Mesenchymal stem cell (in vitro differentiated cells and primary cell): ENCODE measurements at regions not wholly inside any gene's neighbourhood (a gene's known extent, or its start where the extent isn't known, plus 50 kb on each side); places are given as distances from the start of the nearest gene placed in this dataset.

Experiments used
- DNase-seq: peaks from one replicate; pipeline ENCODE4 v3.0.0-alpha.2; 2013
- H2AFZ ChIP-seq: one replicate; pipeline ENCODE4 v1.6.1; 2013; ENCODE audit warnings: low read depth, mild to moderate bottlenecking, control low read depth, inconsistent platforms, low read length, moderate library complexity
- H2AK5ac ChIP-seq: 2 replicates; pipeline ENCODE4 v1.6.1; 2013; ENCODE audit warnings: low read length, moderate library complexity, mild to moderate bottlenecking, inconsistent platforms; ENCODE audit not compliant: severe bottlenecking
- H2BK120ac ChIP-seq: one replicate; pipeline ENCODE4 v1.6.1; 2013; ENCODE audit warnings: low read depth, mild to moderate bottlenecking, inconsistent platforms, low read length, moderate library complexity
- H2BK12ac ChIP-seq, 2 experiments: one replicate each; pipeline ENCODE4 v1.6.1; 2013; ENCODE audit warnings: inconsistent platforms in 2 of 2, low read length in 2 of 2, mild to moderate bottlenecking in 2 of 2, moderate library complexity in 2 of 2, control low read depth in 1 of 2
- H2BK15ac ChIP-seq: one replicate; pipeline ENCODE4 v1.6.1; 2013; ENCODE audit warnings: mild to moderate bottlenecking, low read depth, inconsistent platforms; ENCODE audit not compliant: poor library complexity, severe bottlenecking
- H2BK5ac ChIP-seq: 2 replicates; pipeline ENCODE4 v1.6.1; 2013; ENCODE audit warnings: low read depth, mild to moderate bottlenecking, low read length, control low read depth, inconsistent platforms; ENCODE audit not compliant: poor library complexity, severe bottlenecking
- H3K14ac ChIP-seq, 2 experiments: one replicate each; pipeline ENCODE4 v1.6.1; 2013; ENCODE audit warnings: inconsistent platforms in 2 of 2, low read length in 2 of 2, control low read depth in 1 of 2, mild to moderate bottlenecking in 1 of 2, moderate library complexity in 1 of 2
- H3K18ac ChIP-seq, 2 experiments: one replicate each; pipeline ENCODE4 v1.6.1; 2013; ENCODE audit warnings: inconsistent platforms in 2 of 2, low read length in 2 of 2, control low read depth in 1 of 2, low read depth in 1 of 2, mild to moderate bottlenecking in 1 of 2
- H3K23ac ChIP-seq, 2 experiments: one replicate each; pipeline ENCODE4 v1.6.1; 2013; ENCODE audit warnings: inconsistent platforms in 2 of 2, low read length in 2 of 2, mild to moderate bottlenecking in 2 of 2, moderate library complexity in 2 of 2, control low read depth in 1 of 2
- H3K27ac ChIP-seq: 2 replicates; pipeline ENCODE4 v1.5.1; 2013; ENCODE audit warnings: mild to moderate bottlenecking, moderate library complexity, low read length, control low read depth, inconsistent platforms; ENCODE audit not compliant: poor library complexity, severe bottlenecking
- H3K27me3 ChIP-seq, 2 experiments: 2 replicates each; pipeline versions ENCODE4 v1.6.1 to v1.7.0; 2013; ENCODE audit warnings: low read length in 2 of 2, mild to moderate bottlenecking in 2 of 2, moderate library complexity in 2 of 2, control low read depth in 1 of 2, inconsistent platforms in 1 of 2; ENCODE audit not compliant: control insufficient read depth in 1 of 2, insufficient read depth in 1 of 2
- H3K36me3 ChIP-seq, 2 experiments: 2 replicates each; pipeline versions ENCODE4 v1.6.1 to v1.7.0; 2013; ENCODE audit warnings: low read length in 2 of 2, control low read depth in 1 of 2, inconsistent platforms in 1 of 2, low read depth in 1 of 2, mild to moderate bottlenecking in 1 of 2; ENCODE audit not compliant: insufficient read depth in 2 of 2, control insufficient read depth in 1 of 2
- H3K4ac ChIP-seq, 2 experiments: one replicate each; pipeline ENCODE4 v1.6.1; 2013; ENCODE audit warnings: inconsistent platforms in 2 of 2, low read length in 2 of 2, mild to moderate bottlenecking in 2 of 2, moderate library complexity in 2 of 2, control low read depth in 1 of 2, low read depth in 1 of 2
- H3K4me1 ChIP-seq: 2 replicates; pipeline ENCODE4 v1.6.1; 2013; ENCODE audit warnings: low read depth, low read length, control low read depth; ENCODE audit not compliant: control insufficient read depth, insufficient read depth
- H3K4me2 ChIP-seq: 2 replicates; pipeline ENCODE4 v1.6.1; 2013; ENCODE audit warnings: low read length, mild to moderate bottlenecking, inconsistent platforms; ENCODE audit not compliant: poor library complexity, severe bottlenecking
- H3K4me3 ChIP-seq, 2 experiments: 2 replicates each; pipeline versions ENCODE4 v1.5.1 to v1.7.0; 2013; ENCODE audit warnings: low read length in 2 of 2, mild to moderate bottlenecking in 2 of 2, control low read depth in 1 of 2, low read depth in 1 of 2; ENCODE audit not compliant: insufficient read depth in 1 of 2
- H3K79me1 ChIP-seq: replicated peaks from 2 replicates; pipeline ENCODE4 v1.6.1; 2013; ENCODE audit warnings: mild to moderate bottlenecking, control low read depth, low read length, inconsistent platforms; ENCODE audit not compliant: poor library complexity, severe bottlenecking
- H3K9ac ChIP-seq: 2 replicates; pipeline ENCODE4 v1.7.0; 2013; ENCODE audit warnings: mild to moderate bottlenecking, low read length, moderate library complexity
- H3K9me3 ChIP-seq: 2 replicates; pipeline ENCODE4 v1.7.0; 2013; ENCODE audit warnings: mild to moderate bottlenecking, low read length; ENCODE audit not compliant: control insufficient read depth
- H4K8ac ChIP-seq: one replicate; pipeline ENCODE4 v1.6.1; 2013; ENCODE audit warnings: inconsistent platforms, mild to moderate bottlenecking, low read length, moderate library complexity
- H4K91ac ChIP-seq: one replicate; pipeline ENCODE4 v1.6.1; 2013; ENCODE audit warnings: mild to moderate bottlenecking, low read length, inconsistent platforms
- WGBS: methylation state at CpG from one replicate; pipeline ENCODE4 v1.1.7; 2013; ENCODE audit warnings: mixed read lengths; 5-methylcytosine and 5-hydroxymethylcytosine counted together

DNA sequence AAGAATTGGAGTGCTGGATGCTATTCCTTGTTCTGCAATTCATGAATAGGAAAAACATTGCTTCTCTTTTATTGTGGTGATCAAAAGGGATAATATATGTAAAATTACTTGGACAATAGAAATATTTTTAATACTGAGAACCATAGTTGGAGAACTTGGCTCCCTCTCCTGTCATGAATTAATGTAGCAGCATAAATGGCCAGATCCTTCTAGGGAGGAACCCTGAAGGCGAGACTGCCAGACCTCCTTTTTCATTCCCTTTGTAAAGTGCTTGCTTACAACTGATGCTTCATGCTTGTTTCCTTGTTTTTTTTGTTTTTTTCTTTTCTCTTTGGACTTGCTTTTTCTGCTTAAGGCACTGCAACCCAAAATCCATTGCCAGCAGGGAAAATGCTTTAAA, 233.6 kb downstream of the SH2D4B start:
- H3K9me3 ChIP-seq: no peaks in the 10 kb centered on the region
- H3K18ac ChIP-seq: no peak overlapping the region
- no peak overlapping the region for H3K27ac ChIP-seq
- H3K14ac ChIP-seq: no peak overlapping the region
- no peak overlapping the region for H2BK12ac ChIP-seq
- H3K36me3 ChIP-seq: no peaks in the 10 kb centered on the region
- H4K91ac ChIP-seq: no peak overlapping the region
- DNase-seq: no peak
- H2BK5ac ChIP-seq: no peak overlapping the region
- H3K27me3 ChIP-seq: no peaks in the 10 kb centered on the region
- H2AK5ac ChIP-seq: no peak overlapping the region
- H3K4me3 ChIP-seq: no peak overlapping the region
- 55% methylated on average over 1 of the region's 1 CpG for WGBS
- no peak overlapping the region for H3K23ac ChIP-seq
- H3K9ac ChIP-seq: no peak overlapping the region
- no peak overlapping the region for H4K8ac ChIP-seq
- no peak overlapping the region for H2BK120ac ChIP-seq
- H2BK15ac ChIP-seq: no peak overlapping the region
- no peak overlapping the region for H2AFZ ChIP-seq
- H3K4ac ChIP-seq: no peak overlapping the region
- H3K4me1 ChIP-seq: no peaks in the 10 kb centered on the region
- H3K4me2 ChIP-seq: no peak overlapping the region
- H3K79me1 ChIP-seq: no peaks in the 10 kb centered on the region

DNA sequence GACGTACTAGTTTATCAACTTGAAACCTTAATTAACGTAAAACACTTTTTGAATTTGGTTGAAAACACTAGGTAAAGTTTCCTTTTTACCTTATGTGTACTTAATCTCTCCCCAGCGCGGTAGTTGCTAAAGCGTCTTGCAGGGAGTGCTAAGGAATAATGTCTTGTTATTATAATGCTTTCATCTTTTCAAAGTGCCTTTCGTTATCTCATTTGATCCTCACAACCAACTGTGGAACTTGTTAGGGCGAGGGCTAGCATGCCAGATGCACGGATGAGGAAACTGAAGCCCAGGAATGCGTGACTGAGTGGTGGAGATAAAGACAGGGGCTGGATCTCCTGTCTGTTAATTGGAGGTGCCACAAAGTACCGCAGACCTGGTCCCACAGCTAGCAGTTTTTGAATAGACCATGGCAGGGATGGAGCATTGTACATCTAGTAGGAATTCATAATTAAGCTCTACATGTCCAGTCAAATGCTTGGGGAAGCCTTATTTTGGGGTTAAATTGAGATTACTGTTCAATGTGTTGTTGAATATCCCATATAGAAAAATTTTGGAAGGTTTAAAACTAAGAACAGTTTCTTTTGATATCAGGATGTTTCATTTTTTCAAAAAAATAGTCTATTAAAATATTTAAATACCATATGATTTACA, 234.3 kb downstream of the SH2D4B start:
- Histone ChIP-seq H3K9me3 (no peaks in the 10 kb centered on the region), H2AFZ (no peak overlapping the region), H3K14ac (no peak overlapping the region), H3K23ac (no peak overlapping the region), H2BK12ac (no peak overlapping the region), H4K8ac (no peak overlapping the region), H3K36me3 (no peaks in the 10 kb centered on the region), H3K4me2 (no peak overlapping the region), H2BK120ac (no peak overlapping the region), H3K79me1 (no peaks in the 10 kb centered on the region), H2AK5ac (no peak overlapping the region), H3K4ac (no peak overlapping the region), H3K4me1 (no peaks in the 10 kb centered on the region), H3K9ac (no peak overlapping the region), H4K91ac (no peak overlapping the region), H3K4me3 (no peak overlapping the region), H2BK5ac (no peak overlapping the region), H3K27ac (no peak overlapping the region), H3K18ac (no peak overlapping the region), H3K27me3 (no peaks in the 10 kb centered on the region), H2BK15ac (no peak overlapping the region)
- DNase-seq: no peak
- WGBS: 44% methylated on average over 5 of the region's 10 CpGs

DNA sequence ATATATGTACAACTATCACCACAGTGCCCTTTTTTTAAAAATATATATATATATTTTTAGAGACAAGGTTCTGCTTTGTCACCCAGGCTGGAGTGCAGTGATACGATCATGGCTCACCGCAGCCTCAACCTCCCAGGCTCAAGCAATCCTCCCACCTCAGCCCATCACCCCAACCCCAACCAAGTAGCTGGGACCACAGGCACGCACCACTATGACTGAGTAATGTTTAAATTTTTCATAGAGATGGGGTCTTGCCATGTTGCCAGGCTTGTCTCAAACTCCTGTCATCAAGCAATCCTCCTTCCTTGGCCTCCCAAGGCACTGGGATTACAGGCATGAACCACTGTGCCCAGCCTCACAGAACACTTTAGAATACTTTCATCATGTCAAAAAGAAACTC, 234.9 kb downstream of the SH2D4B start:
- Histone ChIP-seq H3K4ac (no peak overlapping the region), H3K4me3 (no peak overlapping the region), H3K36me3 (no peaks in the 10 kb centered on the region), H2AFZ (no peak overlapping the region), H3K27me3 (no peaks in the 10 kb centered on the region), H2BK120ac (no peak overlapping the region), H3K27ac (no peak overlapping the region), H3K79me1 (no peaks in the 10 kb centered on the region), H3K9me3 (no peaks in the 10 kb centered on the region), H2AK5ac (no peak overlapping the region), H2BK5ac (no peak overlapping the region), H3K14ac (no peak overlapping the region), H3K4me2 (no peak overlapping the region), H3K4me1 (no peaks in the 10 kb centered on the region), H3K18ac (no peak overlapping the region), H2BK15ac (no peak overlapping the region), H3K23ac (no peak overlapping the region), H2BK12ac (no peak overlapping the region), H4K8ac (no peak overlapping the region), H3K9ac (no peak overlapping the region), H4K91ac (no peak overlapping the region)
- WGBS: 89% methylated on average over 3 of the region's 3 CpGs
- no peak for DNase-seq

DNA sequence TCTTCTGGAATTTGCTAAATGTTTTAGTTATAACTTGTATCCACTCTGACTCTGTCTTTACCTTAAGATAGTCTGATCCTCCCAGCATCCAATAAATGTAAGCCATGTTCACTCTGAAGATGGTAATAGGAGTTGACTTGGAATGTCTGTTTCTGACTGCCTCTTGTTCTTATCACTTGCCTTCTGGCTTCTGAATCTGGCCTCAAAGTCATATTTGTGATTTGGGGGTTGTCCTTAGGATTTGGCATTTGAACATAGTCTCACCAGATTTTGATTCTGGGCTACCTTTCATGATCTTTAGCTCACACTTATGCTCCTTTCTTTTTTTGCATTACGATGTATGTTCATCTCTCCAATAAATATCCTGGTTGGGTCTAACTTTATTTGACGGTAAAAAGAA, 247.0 kb downstream of the SH2D4B start:
- H3K79me1 ChIP-seq: no peaks in the 10 kb centered on the region
- H3K36me3 ChIP-seq: no peaks in the 10 kb centered on the region
- no peak overlapping the region for H3K27ac ChIP-seq
- H4K8ac ChIP-seq: no peak overlapping the region
- H2BK12ac ChIP-seq: no peak overlapping the region
- no peak overlapping the region for H2AK5ac ChIP-seq
- no peak overlapping the region for H3K23ac ChIP-seq
- H2BK5ac ChIP-seq: no peak overlapping the region
- H3K18ac ChIP-seq: no peak overlapping the region
- H3K4me1 ChIP-seq: no peaks in the 10 kb centered on the region
- H3K9ac ChIP-seq: no peak overlapping the region
- H3K4me3 ChIP-seq: no peak overlapping the region
- no peak overlapping the region for H3K14ac ChIP-seq
- H3K4ac ChIP-seq: no peak overlapping the region
- H4K91ac ChIP-seq: no peak overlapping the region
- no peaks in the 10 kb centered on the region for H3K9me3 ChIP-seq
- no peak overlapping the region for H2BK120ac ChIP-seq
- no peaks in the 10 kb centered on the region for H3K27me3 ChIP-seq
- H2BK15ac ChIP-seq: no peak overlapping the region
- DNase-seq: no peak
- H3K4me2 ChIP-seq: no peak overlapping the region
- H2AFZ ChIP-seq: no peak overlapping the region
- no CpG with 5 or more reads among the region's 2 CpGs for WGBS
